Testis (tissue), 2 donors: ENCODE measurements at regions not wholly inside any gene's neighbourhood (a gene's known extent, or its start where the extent isn't known, plus 50 kb on each side); places are given as distances from the start of the nearest gene placed in this dataset.
"Not testable (repeated sequence)": the region's sequence is repeated elsewhere in the genome, so short reads cannot be mapped to it uniquely, and the experiment has no call there.

Experiments used
- DNase-seq: peaks from one replicate; pipeline ENCODE4 v3.0.0-alpha.2; 2019
- H3K27ac ChIP-seq, 2 donors: fragments of 200-600 bp; sonication (generic); one replicate each; pipeline ENCODE4 v1.5.1; 2019
- H3K27me3 ChIP-seq: fragments of 200-600 bp; sonication (generic); one replicate; pipeline ENCODE4 v1.5.1; 2019
- H3K36me3 ChIP-seq: fragments of 200-600 bp; sonication (generic); one replicate; pipeline ENCODE4 v1.5.1; 2017; ENCODE audit warnings: low read depth; ENCODE audit errors: missing control alignments
- H3K4me1 ChIP-seq: fragments of 200-600 bp; sonication (generic); one replicate; pipeline ENCODE4 v1.5.1; 2019
- H3K4me3 ChIP-seq, 2 donors: fragments of 200-600 bp; sonication (generic); one replicate each; pipeline ENCODE4 v1.5.1; 2017 to 2019
- H3K9me3 ChIP-seq: fragments of 200-600 bp; sonication (generic); one replicate; pipeline ENCODE4 v1.5.1; 2017
- POLR2A ChIP-seq: fragments of 450-650 bp; IDR thresholded peaks from one replicate; pipeline ENCODE4 v1.6.1; 2017; ENCODE audit warnings: antibody characterized with exemption, mild to moderate bottlenecking, moderate library complexity
- WGBS, 2 donors: methylation state at CpG; one replicate each; pipeline ENCODE4 v1.1.5; 2018; 5-methylcytosine and 5-hydroxymethylcytosine counted together
- intact Hi-C: fragments of 100-400 bp; cut with DNase I; formaldehyde crosslinking; loops from one replicate; pipeline ENCODE4 v1.15.1; 2023; ENCODE audit warnings: low total_unique reads
- TF ChIP-seq, protein P1 (sequence below), 3 experiments: fragments of 450-650 bp in 2 of 3; fragments of 200-600 bp in 1 of 3; sonication (generic) in 1 of 3; IDR thresholded peaks; one replicate each; pipeline ENCODE4 v1.5.1; 2016 to 2019; ENCODE audit warnings: antibody characterized with exemption in 3 of 3, mild to moderate bottlenecking in 2 of 3, moderate library complexity in 1 of 3

DNA sequence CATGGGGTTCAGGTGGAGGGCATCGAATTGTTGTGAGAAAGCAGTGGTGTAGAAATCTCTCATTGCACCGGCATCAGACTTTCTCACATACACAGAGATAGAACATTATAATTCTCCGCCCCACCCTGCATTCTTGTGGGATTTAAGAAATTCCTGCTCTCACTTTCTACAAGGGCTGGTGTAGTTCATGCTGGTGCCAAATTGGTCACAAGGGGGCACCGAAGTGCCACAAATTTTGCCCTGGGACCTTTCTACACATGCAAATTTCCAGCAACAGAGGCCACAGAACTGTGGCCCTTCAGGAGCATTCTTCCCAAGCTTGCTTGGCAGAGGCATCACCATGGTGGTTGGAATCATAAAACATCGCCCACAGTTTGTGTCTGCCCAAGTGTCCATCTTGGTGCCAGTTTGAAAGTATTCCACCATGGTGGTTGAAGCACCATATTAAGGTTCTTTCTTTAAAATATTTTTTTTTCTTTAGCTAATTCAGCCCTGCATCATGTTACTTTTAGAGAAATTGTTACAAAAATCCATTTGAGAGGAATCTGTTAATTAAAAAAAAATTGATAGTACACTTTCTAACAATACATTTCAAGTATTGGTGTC is 521.2 kb upstream of the FANCL start:
- no peak overlapping the region for H3K27ac ChIP-seq
- H3K27me3 ChIP-seq: no peaks in the 10 kb centered on the region
- DNase-seq: peak; percentile 54
- TF ChIP-seq, protein P1, sequence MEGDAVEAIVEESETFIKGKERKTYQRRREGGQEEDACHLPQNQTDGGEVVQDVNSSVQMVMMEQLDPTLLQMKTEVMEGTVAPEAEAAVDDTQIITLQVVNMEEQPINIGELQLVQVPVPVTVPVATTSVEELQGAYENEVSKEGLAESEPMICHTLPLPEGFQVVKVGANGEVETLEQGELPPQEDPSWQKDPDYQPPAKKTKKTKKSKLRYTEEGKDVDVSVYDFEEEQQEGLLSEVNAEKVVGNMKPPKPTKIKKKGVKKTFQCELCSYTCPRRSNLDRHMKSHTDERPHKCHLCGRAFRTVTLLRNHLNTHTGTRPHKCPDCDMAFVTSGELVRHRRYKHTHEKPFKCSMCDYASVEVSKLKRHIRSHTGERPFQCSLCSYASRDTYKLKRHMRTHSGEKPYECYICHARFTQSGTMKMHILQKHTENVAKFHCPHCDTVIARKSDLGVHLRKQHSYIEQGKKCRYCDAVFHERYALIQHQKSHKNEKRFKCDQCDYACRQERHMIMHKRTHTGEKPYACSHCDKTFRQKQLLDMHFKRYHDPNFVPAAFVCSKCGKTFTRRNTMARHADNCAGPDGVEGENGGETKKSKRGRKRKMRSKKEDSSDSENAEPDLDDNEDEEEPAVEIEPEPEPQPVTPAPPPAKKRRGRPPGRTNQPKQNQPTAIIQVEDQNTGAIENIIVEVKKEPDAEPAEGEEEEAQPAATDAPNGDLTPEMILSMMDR (IDR thresholded peaks at IDR 0.05): peak in 2 of 3 experiments; percentile 26 to 36
- no peak for TF ChIP-seq POLR2A
- H3K4me1 ChIP-seq: no peaks in the 10 kb centered on the region
- no peak overlapping the region for H3K4me3 ChIP-seq
- H3K9me3 ChIP-seq: no peaks in the 10 kb centered on the region
- WGBS, 2 donors: 40 to 59% methylated on average over 5 of the region's 5 CpGs
- no peaks in the 10 kb centered on the region for H3K36me3 ChIP-seq
- intact Hi-C loops: no loop called here

DNA sequence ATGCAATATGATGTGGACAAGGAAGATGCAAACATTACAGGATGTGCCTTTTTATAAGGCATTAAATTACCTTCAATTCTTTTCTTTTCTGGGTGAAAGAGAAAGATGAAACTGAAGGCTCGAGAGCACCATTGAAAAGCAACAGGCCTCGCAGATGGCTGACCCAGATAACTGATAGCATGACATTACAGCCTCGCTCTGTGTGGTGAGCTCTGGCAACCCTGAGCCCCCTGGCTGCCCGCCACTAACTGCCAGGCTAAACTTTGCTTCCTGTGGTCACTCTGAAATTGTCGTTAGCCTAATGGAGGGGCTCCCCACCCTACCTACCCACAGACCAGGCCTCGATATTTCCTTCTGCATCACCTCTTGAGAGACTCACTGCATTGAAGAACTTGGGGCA is 516.8 kb upstream of the FANCL start:
- no peak overlapping the region for H3K4me3 ChIP-seq
- no peak overlapping the region for H3K27ac ChIP-seq
- WGBS, 2 donors: 84 to 89% methylated on average over 6 of the region's 6 CpGs
- TF ChIP-seq, protein P1 (IDR thresholded peaks at IDR 0.05): no peak
- TF ChIP-seq POLR2A: no peak
- no peak for DNase-seq
- intact Hi-C loops: no loop called here
- no peaks in the 10 kb centered on the region for H3K27me3 ChIP-seq
- no peaks in the 10 kb centered on the region for H3K36me3 ChIP-seq
- H3K4me1 ChIP-seq: no peaks in the 10 kb centered on the region
- no peaks in the 10 kb centered on the region for H3K9me3 ChIP-seq

DNA sequence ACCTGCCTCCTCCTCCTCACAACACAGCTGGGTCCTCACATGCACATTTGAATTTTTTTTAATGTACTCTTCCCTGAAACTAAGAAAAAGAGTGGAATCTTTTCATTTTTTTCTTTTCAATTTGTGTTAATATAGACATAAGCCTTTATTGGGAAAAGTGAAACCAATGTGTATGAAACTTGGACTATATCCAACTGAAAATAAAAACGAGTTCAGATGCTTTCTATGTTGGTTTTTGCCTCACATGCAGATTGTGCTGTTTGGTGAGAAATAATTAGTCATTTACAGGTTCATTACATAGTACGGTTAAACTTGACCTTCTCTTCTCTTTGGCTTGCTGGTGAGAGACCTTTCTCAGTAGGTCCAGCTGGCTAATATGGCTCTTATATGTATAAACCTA is 515.2 kb upstream of the FANCL start:
- Histone ChIP-seq H3K9me3 (no peaks in the 10 kb centered on the region), H3K27ac (no peak overlapping the region), H3K4me3 (no peak overlapping the region), H3K36me3 (no peaks in the 10 kb centered on the region), H3K27me3 (no peaks in the 10 kb centered on the region), H3K4me1 (no peaks in the 10 kb centered on the region)
- no peak for DNase-seq
- intact Hi-C loops: no loop called here
- WGBS, 2 donors: 40 to 48% methylated on average over 2 of the region's 2 CpGs
- no peak for TF ChIP-seq POLR2A
- TF ChIP-seq, protein P1 (IDR thresholded peaks at IDR 0.05): no peak

DNA sequence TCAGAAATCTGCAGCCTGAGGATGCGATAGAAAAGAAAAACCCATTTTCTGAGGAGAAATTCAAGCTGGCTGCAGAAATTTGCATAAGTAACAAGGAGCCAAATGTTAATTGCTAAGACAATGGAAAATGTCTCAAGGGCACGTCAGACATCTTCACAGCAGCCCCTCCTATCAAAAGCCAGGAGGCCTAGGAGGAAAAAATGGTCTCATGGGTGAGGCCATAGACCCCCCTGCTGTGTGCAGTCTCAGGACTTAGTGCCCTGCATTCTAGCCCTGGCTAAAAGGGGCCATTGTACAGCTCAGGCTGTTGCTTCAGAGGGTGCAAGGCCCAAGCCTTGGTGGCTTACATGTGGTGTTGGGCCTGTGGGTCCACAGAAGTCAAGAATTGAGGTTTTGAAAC is 511.4 kb upstream of the FANCL start:
- 44 to 89% methylated on average over 2 of the region's 2 CpGs for WGBS, 2 donors
- intact Hi-C loops, H3K27me3 ChIP-seq, H3K4me1 ChIP-seq, H3K9me3 ChIP-seq, H3K27ac ChIP-seq, DNase-seq, H3K4me3 ChIP-seq, H3K36me3 ChIP-seq: not testable (repeated sequence)

DNA sequence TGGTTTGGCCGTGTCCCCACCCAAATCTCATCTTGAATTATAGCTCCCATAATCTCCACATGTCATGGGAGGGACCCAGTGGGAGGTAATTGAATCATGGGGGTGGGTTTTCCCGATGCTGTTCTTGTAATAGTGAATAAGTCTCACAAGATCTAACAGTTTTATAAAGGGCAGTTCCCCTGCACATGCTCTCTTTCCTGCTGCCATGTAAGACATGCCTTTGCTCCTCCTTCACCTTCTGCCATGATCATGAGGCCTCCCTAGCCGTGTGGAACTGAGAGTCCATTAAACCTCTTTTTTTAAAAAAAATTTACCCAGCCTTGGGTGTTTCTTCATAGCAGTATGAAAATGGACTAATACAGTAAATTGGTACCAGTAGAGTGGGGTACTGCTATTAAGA is 510.6 kb upstream of the FANCL start:
- H3K4me3 ChIP-seq, H3K9me3 ChIP-seq, H3K4me1 ChIP-seq, H3K27me3 ChIP-seq, H3K36me3 ChIP-seq, H3K27ac ChIP-seq, DNase-seq, intact Hi-C loops: not testable (repeated sequence)
- 83 to 86% methylated on average over 3 of the region's 3 CpGs for WGBS, 2 donors

DNA sequence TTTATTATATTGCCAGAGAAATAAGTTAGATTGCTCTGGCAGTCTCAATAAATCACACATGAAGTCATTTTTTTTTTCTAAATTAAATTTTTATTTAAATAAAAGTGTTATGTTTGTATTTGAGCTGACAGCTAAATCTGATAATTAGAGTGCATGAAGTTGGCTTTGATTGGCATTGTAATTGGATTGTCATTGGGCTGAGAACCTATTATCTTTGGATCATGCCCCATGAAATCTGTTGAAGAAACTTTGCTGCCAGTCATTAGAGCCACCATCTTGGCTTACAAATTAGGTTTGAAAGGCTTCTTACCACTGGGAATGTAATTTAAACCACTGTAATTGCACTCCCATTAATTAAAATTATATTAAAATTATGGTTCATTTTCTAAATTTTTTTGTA is 507.9 kb upstream of the FANCL start:
- intact Hi-C loops: no loop called here
- no peak for TF ChIP-seq POLR2A
- TF ChIP-seq, protein P1 (IDR thresholded peaks at IDR 0.05): no peak
- no peak for DNase-seq

DNA sequence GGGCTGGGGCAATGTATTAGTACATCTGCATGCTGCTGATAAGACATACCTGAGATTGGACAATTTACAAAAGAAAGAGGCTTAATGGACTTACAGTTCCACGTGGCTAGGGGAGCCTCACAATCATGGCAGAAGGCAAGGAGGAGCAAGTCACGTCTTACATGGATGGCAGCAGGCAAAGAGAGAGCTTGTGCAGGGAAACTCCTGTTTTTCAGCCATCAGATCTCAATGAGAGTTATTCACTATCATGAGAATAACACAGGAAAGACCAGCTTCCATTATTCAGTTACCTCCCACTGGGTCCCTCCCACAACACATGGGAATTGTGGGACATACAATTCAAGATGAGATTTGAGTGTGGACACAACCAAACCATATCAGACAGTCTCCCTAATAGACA is 504.2 kb upstream of the FANCL start:
- H3K27ac ChIP-seq, H3K4me1 ChIP-seq, DNase-seq, H3K27me3 ChIP-seq, intact Hi-C loops, H3K9me3 ChIP-seq, H3K4me3 ChIP-seq, H3K36me3 ChIP-seq: not testable (repeated sequence)
- 80 to 89% methylated on average over 2 of the region's 2 CpGs for WGBS, 2 donors

More for the DNA sequence above, 507.9 kb upstream of the FANCL start:
- Histone ChIP-seq H3K9me3 (no peaks in the 10 kb centered on the region), H3K4me3 (no peak overlapping the region), H3K27me3 (no peaks in the 10 kb centered on the region), H3K36me3 (no peaks in the 10 kb centered on the region), H3K4me1 (no peaks in the 10 kb centered on the region), H3K27ac (no peak overlapping the region)
